ENCODE measurements at regions not wholly inside any gene's neighbourhood (a gene's known extent, or its start where the extent isn't known, plus 50 kb on each side); places are given as distances from the start of the nearest gene placed in this dataset.

GRCh38 chrX:11040405-11040804 is 70.7 kb upstream of the HCCS start:
- intact Hi-C loops (cut with micrococcal nuclease) (no loop called here), dilution Hi-C loops (cut with MboI; ENCODE audit: extremely low pct_ligation_motif_present, low sequenced_read_pairs) (no loop called here)
- POLR2A ChIA-PET: no interaction called here
- Histone ChIP-seq H3K4me1 (ENCODE audit: control insufficient read depth, extremely low read depth, insufficient read depth, low read length) (no peaks in the 10 kb centered on the region), H3K4me2 (ENCODE audit: insufficient read depth, low read length) (no peak overlapping the region), H3K36me3 (ENCODE audit: control insufficient read depth in 2 of 2, extremely low read depth in 1 of 2, insufficient read depth in 2 of 2, low read length in 2 of 2) (no peaks in the 10 kb centered on the region), H3K9ac (replicated peaks; ENCODE audit: extremely low read depth, insufficient read depth, low read length) (no peak overlapping the region), H3K4me3 (replicated peaks in 1 of 3; ENCODE audit: insufficient read depth in 1 of 3, low read depth in 1 of 3, low read length in 3 of 3) (no peak overlapping the region), H3K79me2 (ENCODE audit: control insufficient read depth, insufficient read depth, low read length) (no peaks in the 10 kb centered on the region), H3K27ac (ENCODE audit: insufficient read depth, low read depth, low read length) (no peak overlapping the region), H3K9me1 (replicated peaks; ENCODE audit: control insufficient read depth, extremely low read depth, insufficient read depth, low read length) (no peaks in the 10 kb centered on the region), H3K27me3 (ENCODE audit: control insufficient read depth in 2 of 2, insufficient read depth in 2 of 2, low read length in 2 of 2) (no peaks in the 10 kb centered on the region), H3K9me3 (replicated peaks; ENCODE audit: control insufficient read depth, insufficient read depth, low read length) (no peaks in the 10 kb centered on the region), H2AFZ (ENCODE audit: low read depth, low read length) (no peak overlapping the region), H4K20me1 (replicated peaks; ENCODE audit: control insufficient read depth, extremely low read depth, insufficient read depth, low read length) (no peaks in the 10 kb centered on the region)
- DNase-seq (ENCODE audit: low read depth, low spot score) (no peak), FAIRE-seq (no peak)
- CTCF ChIA-PET: interaction anchor here (1.2 kb wide), 1 partner anchor 316 kb away, joined by 3 read pairs; no protein-coding TSS in a partner anchor
- no peak for TF ChIP-seq POLR2AphosphoS5 (IDR thresholded peaks at IDR 0.05; ENCODE audit: insufficient read depth, low read depth, low read length)
- TF ChIP-seq MYC (IDR thresholded peaks at IDR 0.05; ENCODE audit: low read depth, low read length): no peak
- no peak for TF ChIP-seq CTCF (IDR thresholded peaks at IDR 0.05; ENCODE audit: extremely low read depth in 1 of 2, insufficient read depth in 1 of 2, low read depth in 1 of 2, low read length in 2 of 2)
- TF ChIP-seq MAX (IDR thresholded peaks at IDR 0.05; ENCODE audit: insufficient read depth, insufficient read length): no peak
- no peak for TF ChIP-seq GATA2 (IDR thresholded peaks at IDR 0.05; ENCODE audit: insufficient read depth, insufficient read length, low read depth, low read length)
- TF ChIP-seq FOS (IDR thresholded peaks at IDR 0.05; ENCODE audit: borderline replicate concordance, insufficient read depth, low read length): no peak
- no peak for TF ChIP-seq EZH2 (IDR thresholded peaks at IDR 0.05; ENCODE audit: borderline replicate concordance, low read depth, low read length, severe bottlenecking)
- TF ChIP-seq POLR2A (IDR thresholded peaks at IDR 0.05; ENCODE audit: low read depth, low read length): no peak
- TF ChIP-seq JUN (IDR thresholded peaks at IDR 0.05; ENCODE audit: borderline replicate concordance, insufficient read depth, insufficient read length, low read depth): no peak
- BruUV-seq (replicated peaks): no TSS peak

Measured in endothelial cell of umbilical vein (primary cell).